HG03460 (cell line): ENCODE measurements at regions not wholly inside any gene's neighbourhood (a gene's known extent, or its start where the extent isn't known, plus 50 kb on each side); places are given as distances from the start of the nearest gene placed in this dataset.

Experiments
- ATAC-seq: cut with Tn5 transposase; IDR thresholded peaks from one replicate; pipeline ENCODE4 v1.9.1; 2021; ENCODE audit not compliant: unreplicated experiment

GRCh38 chr12:105832806-105833205 is 305.9 kb downstream of the NUAK1 start:
- no peak for ATAC-seq

GRCh38 chr12:105834496-105834895 is 304.3 kb downstream of the NUAK1 start:
- ATAC-seq: no peak

DNA sequence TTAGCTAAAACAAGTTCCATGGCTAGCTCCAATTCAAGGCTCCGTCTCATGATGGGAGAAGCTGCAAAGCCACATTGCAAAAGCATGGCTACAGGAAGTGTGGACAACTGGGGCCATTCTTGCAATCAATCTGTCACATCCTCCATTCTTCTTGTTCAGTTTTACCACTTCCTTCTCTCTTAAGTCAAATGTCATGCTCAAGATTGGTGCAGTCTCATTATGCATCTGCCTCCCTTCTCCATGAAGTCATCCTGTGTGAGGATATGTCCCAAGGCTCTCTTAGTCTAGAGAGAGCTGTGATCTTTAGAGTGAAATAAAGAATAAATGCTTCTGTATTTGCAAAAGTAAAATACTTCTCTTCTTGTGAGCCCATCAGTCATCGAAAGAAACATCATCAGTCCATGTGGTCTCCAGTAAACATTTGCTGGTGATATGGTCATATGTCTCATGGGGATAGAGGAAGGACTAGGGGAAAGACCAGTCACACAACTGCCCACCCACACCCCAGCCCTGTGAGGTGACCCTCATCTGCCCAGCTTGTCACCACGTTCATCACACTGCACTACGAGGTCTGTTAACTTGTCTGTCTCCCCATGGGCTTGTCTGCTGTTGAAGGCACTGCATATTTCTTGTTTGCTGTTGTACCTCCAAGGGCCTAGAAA is 303.0 kb downstream of the NUAK1 start:
- ATAC-seq: no peak

- ATAC-seq: no peak
These were observed 302.5 kb downstream of the NUAK1 start for GRCh38 chr12:105836242-105836622.

GRCh38 chr12:105839629-105840127 is 299.1 kb downstream of the NUAK1 start:
- no peak for ATAC-seq

GRCh38 chr12:105840384-105840783 is 298.4 kb downstream of the NUAK1 start:
- ATAC-seq: no peak

- ATAC-seq: no peak
These were observed 296.9 kb downstream of the NUAK1 start for GRCh38 chr12:105841840-105842239.

DNA sequence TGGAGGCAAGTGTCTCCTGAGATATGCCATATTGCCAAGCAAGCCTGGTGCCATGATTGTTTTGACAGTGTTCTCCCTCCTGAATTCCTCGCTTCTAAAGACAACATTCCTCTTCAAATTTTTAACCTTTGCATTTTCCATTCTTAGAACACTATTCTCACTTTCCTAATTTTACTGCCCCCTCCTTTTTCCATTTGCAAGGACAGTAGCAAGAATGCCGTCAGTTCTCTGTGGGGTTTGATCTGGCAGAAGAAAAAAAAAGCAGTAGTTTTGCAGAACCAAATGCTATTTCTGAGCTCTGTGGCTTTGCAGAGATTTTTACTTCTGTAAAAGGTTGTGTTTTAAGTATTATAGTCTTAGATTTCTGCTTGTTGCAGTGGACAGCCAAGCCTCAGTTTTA is 295.2 kb downstream of the NUAK1 start:
- no peak for ATAC-seq

DNA sequence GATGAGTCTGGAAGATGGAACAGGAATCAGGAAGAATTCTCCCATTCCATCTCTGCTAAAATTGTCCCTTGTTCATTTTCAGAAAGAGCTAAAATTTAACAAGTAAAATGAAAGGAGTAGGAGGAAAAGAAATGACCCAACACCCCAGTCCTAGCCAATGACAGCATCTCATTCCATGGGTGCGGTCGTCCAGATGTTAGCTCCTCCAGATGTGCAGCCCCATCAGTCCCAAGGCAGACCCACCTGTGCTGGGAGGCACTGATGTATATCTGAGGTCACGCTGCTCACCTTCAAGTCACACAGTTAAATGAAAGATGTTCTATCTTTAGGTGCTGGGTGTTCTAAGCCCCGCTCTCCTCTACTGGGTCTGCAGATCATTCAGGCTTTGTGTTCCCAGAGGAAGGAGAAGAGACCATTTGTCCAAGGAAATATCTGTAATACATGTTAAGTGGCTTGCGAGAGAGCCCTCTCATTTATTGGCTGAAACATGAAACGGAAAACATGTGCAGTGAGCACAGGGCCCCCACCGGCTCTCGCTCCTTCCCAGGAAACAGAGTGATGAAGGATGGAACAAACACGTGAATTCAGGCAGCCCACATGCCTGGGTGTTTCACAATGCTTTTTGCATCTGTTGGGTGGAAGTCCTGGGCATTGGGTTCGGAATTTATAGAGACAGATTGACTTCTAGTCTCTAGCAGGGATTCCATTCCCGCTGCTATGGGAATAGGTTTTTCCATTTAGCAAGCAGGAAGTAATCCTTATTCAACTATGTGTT is 294.6 kb downstream of the NUAK1 start:
- ATAC-seq: no peak

- ATAC-seq: no peak
These were observed 292.4 kb downstream of the NUAK1 start for GRCh38 chr12:105846331-105846730.

DNA sequence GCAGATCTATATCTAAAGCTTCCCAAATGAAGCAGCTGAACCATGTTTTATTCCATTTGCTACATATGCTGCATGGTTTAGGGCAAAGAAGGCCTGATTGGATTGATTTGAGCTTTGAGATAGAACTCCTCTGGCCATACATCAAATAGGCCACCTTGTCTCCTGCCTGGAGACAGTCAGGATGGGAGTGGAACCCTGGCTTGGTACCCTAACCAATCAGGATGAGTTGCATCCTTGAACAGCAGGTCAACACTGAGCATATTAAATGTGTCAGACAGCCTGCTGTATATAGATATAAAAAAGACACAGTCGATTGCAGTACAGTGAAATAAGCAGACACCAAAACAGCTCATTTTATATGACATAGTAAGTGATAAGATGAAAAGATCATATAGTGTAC is 291.7 kb downstream of the NUAK1 start:
- ATAC-seq: no peak

GRCh38 chr12:105848286-105848685 is 290.5 kb downstream of the NUAK1 start:
- ATAC-seq: no peak

DNA sequence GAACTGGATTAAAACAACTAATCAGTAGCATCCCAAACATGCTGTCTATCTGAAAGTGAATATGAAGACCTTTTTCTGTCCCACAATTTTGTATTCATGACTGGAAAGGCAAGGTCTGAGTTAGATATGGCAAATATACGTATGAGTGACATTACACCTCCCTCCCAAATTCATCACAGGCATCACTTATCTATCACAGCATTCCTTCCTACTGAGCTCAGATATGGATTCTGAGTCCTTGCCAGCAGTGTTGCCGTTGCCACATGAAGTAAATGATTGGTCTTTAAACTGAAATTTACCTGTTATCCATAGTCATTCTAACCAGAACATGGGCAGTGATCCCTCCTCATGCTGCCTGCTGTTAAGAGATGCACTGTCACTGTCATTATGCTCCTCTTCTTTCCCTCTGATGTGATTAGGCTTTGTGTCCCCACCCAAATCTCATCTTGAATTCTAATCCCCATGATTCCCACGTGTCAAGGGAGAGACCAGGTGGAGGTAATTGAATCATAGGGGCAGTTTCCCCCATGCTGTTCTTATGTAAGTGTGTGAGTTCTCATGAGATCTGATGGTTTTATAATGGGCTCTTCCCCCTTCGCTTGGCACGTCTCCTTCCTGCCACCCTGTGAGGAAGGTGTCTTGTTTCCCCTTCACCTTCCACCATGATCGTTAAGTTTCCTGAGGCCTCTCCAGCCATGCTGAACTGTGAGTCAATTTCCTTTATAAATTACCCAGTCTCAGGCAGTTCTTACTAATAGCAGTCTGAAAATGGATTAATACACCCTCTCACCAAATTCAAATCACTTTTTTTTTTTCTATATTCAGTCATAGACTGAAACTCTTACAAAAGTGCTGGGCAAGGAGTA is 288.4 kb downstream of the NUAK1 start:
- ATAC-seq: no peak

DNA sequence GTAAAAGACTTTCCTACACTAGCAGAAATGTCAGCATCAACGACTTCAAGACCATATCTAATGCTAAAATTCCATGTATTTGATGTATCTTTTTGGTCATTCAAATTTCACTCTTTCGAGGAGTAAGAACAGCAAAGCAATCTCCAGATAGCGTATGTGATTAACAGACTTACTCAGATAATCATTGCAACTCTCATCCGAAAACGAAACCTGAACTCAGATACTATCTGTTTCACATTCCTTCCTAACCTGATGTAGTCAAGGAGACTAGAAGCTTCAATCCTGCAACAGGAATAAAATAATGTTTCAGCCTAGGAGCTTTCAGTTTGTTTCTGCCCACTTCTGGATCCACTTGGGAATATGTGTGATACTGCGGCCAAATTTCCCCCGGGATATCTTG is 286.3 kb downstream of the NUAK1 start:
- no peak for ATAC-seq

DNA sequence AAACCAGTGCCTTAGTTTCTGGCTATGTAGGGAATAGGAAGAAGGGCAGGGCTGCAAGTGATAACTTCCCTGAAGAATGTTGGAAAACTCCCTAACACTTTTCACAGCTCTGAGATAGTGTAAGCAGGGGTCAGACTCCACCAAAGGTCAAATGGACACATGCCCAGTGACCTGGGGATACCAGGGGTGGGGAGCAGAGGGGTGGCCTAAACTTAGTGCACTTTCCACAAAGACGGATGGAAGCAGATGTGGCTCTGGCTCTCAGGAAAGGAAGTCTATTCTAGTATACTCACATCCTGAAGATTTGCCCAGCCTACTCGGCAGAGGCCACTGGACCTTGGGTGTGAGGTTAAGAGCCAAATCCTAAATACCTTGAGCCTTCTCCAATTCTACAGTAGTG is 285.8 kb downstream of the NUAK1 start:
- no peak for ATAC-seq

GRCh38 chr12:105854071-105854470 is 284.7 kb downstream of the NUAK1 start:
- no peak for ATAC-seq

GRCh38 chr12:105855361-105856047 is 283.2 kb downstream of the NUAK1 start:
- ATAC-seq: no peak

- no peak for ATAC-seq
These were observed 282.7 kb downstream of the NUAK1 start for GRCh38 chr12:105856048-105856405.

GRCh38 chr12:105858981-105859710 is 279.6 kb downstream of the NUAK1 start:
- no peak for ATAC-seq

DNA sequence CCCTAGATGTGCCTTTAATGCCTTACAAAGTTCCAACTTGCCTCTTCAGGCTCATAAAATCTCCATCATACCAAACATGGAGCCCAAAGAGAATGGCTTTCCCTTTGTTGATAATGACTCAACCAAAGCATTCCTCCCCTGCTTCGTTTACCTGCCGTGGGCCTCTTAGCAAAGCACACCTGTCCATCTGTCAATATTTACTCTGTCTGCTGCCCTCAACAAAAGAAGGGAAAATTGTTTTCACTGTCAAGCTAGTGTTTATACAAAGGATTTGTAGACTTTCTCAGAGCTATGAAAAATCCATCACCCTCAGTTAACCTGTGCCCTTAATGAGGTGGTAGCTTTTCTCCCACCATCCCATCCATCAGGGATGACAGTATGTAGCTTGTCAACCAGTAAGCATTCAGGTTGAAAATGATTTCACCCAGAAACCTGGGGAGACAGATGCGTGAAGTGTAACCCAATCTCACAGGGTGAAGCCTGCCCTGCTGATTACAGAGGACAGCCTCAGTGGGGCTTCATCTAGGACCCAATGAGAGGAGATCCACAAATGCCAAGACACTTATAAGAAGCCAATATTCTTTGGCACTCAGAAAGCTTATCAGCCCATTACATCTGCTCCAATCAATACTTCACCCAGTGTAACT is 278.1 kb downstream of the NUAK1 start:
- no peak for ATAC-seq
